Mesenchymal stem cell (in vitro differentiated cells and primary cell): ENCODE measurements at regions not wholly inside any gene's neighbourhood (a gene's known extent, or its start where the extent isn't known, plus 50 kb on each side); places are given as distances from the start of the nearest gene placed in this dataset.
A peak's percentile ranks its signal among the peaks of the same experiment; 100 is the strongest.

ENCODE experiments used
- DNase-seq: peaks from one replicate; pipeline ENCODE4 v3.0.0-alpha.2; 2013
- H2AFZ ChIP-seq: one replicate; pipeline ENCODE4 v1.6.1; 2013; ENCODE audit warnings: low read depth, mild to moderate bottlenecking, control low read depth, inconsistent platforms, low read length, moderate library complexity
- H2AK5ac ChIP-seq: 2 replicates; pipeline ENCODE4 v1.6.1; 2013; ENCODE audit warnings: low read length, moderate library complexity, mild to moderate bottlenecking, inconsistent platforms; ENCODE audit not compliant: severe bottlenecking
- H2BK120ac ChIP-seq: one replicate; pipeline ENCODE4 v1.6.1; 2013; ENCODE audit warnings: low read depth, mild to moderate bottlenecking, inconsistent platforms, low read length, moderate library complexity
- H2BK12ac ChIP-seq, 2 experiments: one replicate each; pipeline ENCODE4 v1.6.1; 2013; ENCODE audit warnings: inconsistent platforms in 2 of 2, low read length in 2 of 2, mild to moderate bottlenecking in 2 of 2, moderate library complexity in 2 of 2, control low read depth in 1 of 2
- H2BK15ac ChIP-seq: one replicate; pipeline ENCODE4 v1.6.1; 2013; ENCODE audit warnings: mild to moderate bottlenecking, low read depth, inconsistent platforms; ENCODE audit not compliant: poor library complexity, severe bottlenecking
- H2BK5ac ChIP-seq: 2 replicates; pipeline ENCODE4 v1.6.1; 2013; ENCODE audit warnings: low read depth, mild to moderate bottlenecking, low read length, control low read depth, inconsistent platforms; ENCODE audit not compliant: poor library complexity, severe bottlenecking
- H3K14ac ChIP-seq, 2 experiments: one replicate each; pipeline ENCODE4 v1.6.1; 2013; ENCODE audit warnings: inconsistent platforms in 2 of 2, low read length in 2 of 2, control low read depth in 1 of 2, mild to moderate bottlenecking in 1 of 2, moderate library complexity in 1 of 2
- H3K18ac ChIP-seq, 2 experiments: one replicate each; pipeline ENCODE4 v1.6.1; 2013; ENCODE audit warnings: inconsistent platforms in 2 of 2, low read length in 2 of 2, control low read depth in 1 of 2, low read depth in 1 of 2, mild to moderate bottlenecking in 1 of 2
- H3K23ac ChIP-seq, 2 experiments: one replicate each; pipeline ENCODE4 v1.6.1; 2013; ENCODE audit warnings: inconsistent platforms in 2 of 2, low read length in 2 of 2, mild to moderate bottlenecking in 2 of 2, moderate library complexity in 2 of 2, control low read depth in 1 of 2
- H3K27ac ChIP-seq: 2 replicates; pipeline ENCODE4 v1.5.1; 2013; ENCODE audit warnings: mild to moderate bottlenecking, moderate library complexity, low read length, control low read depth, inconsistent platforms; ENCODE audit not compliant: poor library complexity, severe bottlenecking
- H3K27me3 ChIP-seq, 2 experiments: 2 replicates each; pipeline versions ENCODE4 v1.6.1 to v1.7.0; 2013; ENCODE audit warnings: low read length in 2 of 2, mild to moderate bottlenecking in 2 of 2, moderate library complexity in 2 of 2, control low read depth in 1 of 2, inconsistent platforms in 1 of 2; ENCODE audit not compliant: control insufficient read depth in 1 of 2, insufficient read depth in 1 of 2
- H3K36me3 ChIP-seq, 2 experiments: 2 replicates each; pipeline versions ENCODE4 v1.6.1 to v1.7.0; 2013; ENCODE audit warnings: low read length in 2 of 2, control low read depth in 1 of 2, inconsistent platforms in 1 of 2, low read depth in 1 of 2, mild to moderate bottlenecking in 1 of 2; ENCODE audit not compliant: insufficient read depth in 2 of 2, control insufficient read depth in 1 of 2
- H3K4ac ChIP-seq, 2 experiments: one replicate each; pipeline ENCODE4 v1.6.1; 2013; ENCODE audit warnings: inconsistent platforms in 2 of 2, low read length in 2 of 2, mild to moderate bottlenecking in 2 of 2, moderate library complexity in 2 of 2, control low read depth in 1 of 2, low read depth in 1 of 2
- H3K4me1 ChIP-seq: 2 replicates; pipeline ENCODE4 v1.6.1; 2013; ENCODE audit warnings: low read depth, low read length, control low read depth; ENCODE audit not compliant: control insufficient read depth, insufficient read depth
- H3K4me2 ChIP-seq: 2 replicates; pipeline ENCODE4 v1.6.1; 2013; ENCODE audit warnings: low read length, mild to moderate bottlenecking, inconsistent platforms; ENCODE audit not compliant: poor library complexity, severe bottlenecking
- H3K4me3 ChIP-seq, 2 experiments: 2 replicates each; pipeline versions ENCODE4 v1.5.1 to v1.7.0; 2013; ENCODE audit warnings: low read length in 2 of 2, mild to moderate bottlenecking in 2 of 2, control low read depth in 1 of 2, low read depth in 1 of 2; ENCODE audit not compliant: insufficient read depth in 1 of 2
- H3K79me1 ChIP-seq: replicated peaks from 2 replicates; pipeline ENCODE4 v1.6.1; 2013; ENCODE audit warnings: mild to moderate bottlenecking, control low read depth, low read length, inconsistent platforms; ENCODE audit not compliant: poor library complexity, severe bottlenecking
- H3K9ac ChIP-seq: 2 replicates; pipeline ENCODE4 v1.7.0; 2013; ENCODE audit warnings: mild to moderate bottlenecking, low read length, moderate library complexity
- H3K9me3 ChIP-seq: 2 replicates; pipeline ENCODE4 v1.7.0; 2013; ENCODE audit warnings: mild to moderate bottlenecking, low read length; ENCODE audit not compliant: control insufficient read depth
- H4K8ac ChIP-seq: one replicate; pipeline ENCODE4 v1.6.1; 2013; ENCODE audit warnings: inconsistent platforms, mild to moderate bottlenecking, low read length, moderate library complexity
- H4K91ac ChIP-seq: one replicate; pipeline ENCODE4 v1.6.1; 2013; ENCODE audit warnings: mild to moderate bottlenecking, low read length, inconsistent platforms
- WGBS: methylation state at CpG from one replicate; pipeline ENCODE4 v1.1.7; 2013; ENCODE audit warnings: mixed read lengths; 5-methylcytosine and 5-hydroxymethylcytosine counted together

DNA sequence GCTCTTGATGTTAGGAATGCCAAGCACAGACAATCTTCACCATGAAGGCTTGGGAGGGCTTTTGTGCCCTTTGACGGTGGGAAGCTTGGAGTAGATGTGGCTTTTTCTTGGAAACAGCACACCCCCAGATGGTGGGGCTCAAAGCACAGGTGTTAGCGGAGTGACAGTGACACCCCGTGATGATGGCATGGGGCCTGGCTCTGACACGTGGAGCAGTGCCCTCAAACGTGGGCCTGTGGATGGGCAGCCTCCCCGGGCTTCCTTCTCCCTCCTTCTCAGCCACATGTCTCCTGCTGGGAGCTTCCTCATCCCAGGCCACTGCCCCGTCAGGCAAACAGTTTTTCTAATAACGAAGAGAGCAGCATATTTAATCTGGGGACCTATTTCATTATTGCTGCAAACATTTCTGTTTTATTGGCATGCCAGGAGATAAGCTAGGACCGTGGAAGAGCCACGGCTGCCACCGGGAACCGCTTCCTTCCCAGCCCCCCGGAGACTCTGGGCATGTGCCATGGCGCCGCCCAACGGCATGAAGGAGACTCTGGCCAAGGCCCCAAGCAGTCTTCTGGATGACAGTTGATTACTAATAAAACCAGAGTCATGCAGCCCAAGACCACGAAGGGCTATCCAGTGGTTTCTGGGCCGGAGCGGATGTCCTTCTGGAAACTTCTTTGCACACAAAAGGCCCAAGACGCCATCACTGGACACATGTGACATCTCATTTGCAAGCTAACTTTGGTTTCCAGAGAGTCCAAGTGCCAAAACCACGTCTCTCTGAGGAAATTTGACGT is 280.3 kb upstream of the FOXF1 start:
- no peak overlapping the region for H2AFZ ChIP-seq
- no peaks in the 10 kb centered on the region for H3K9me3 ChIP-seq
- H2BK120ac ChIP-seq: no peak overlapping the region
- H3K23ac ChIP-seq: no peak overlapping the region
- H4K91ac ChIP-seq: no peak overlapping the region
- H3K4me2 ChIP-seq: no peak overlapping the region
- no peaks in the 10 kb centered on the region for H3K79me1 ChIP-seq
- H3K4ac ChIP-seq: no peak overlapping the region
- H2AK5ac ChIP-seq: no peak overlapping the region
- no peak overlapping the region for H3K18ac ChIP-seq
- H3K27me3 ChIP-seq: peaks cover 0 to 51% of the 10 kb centered on the region in 2 experiments
- no peak overlapping the region for H3K14ac ChIP-seq
- 91% methylated on average over 22 of the region's 22 CpGs for WGBS
- H4K8ac ChIP-seq: no peak overlapping the region
- no peak overlapping the region for H2BK5ac ChIP-seq
- H3K9ac ChIP-seq: no peak overlapping the region
- no peaks in the 10 kb centered on the region for H3K4me1 ChIP-seq
- no peak for DNase-seq
- H3K4me3 ChIP-seq: no peak overlapping the region
- H2BK12ac ChIP-seq: no peak overlapping the region
- H3K36me3 ChIP-seq: no peaks in the 10 kb centered on the region
- no peak overlapping the region for H2BK15ac ChIP-seq
- H3K27ac ChIP-seq: no peak overlapping the region

DNA sequence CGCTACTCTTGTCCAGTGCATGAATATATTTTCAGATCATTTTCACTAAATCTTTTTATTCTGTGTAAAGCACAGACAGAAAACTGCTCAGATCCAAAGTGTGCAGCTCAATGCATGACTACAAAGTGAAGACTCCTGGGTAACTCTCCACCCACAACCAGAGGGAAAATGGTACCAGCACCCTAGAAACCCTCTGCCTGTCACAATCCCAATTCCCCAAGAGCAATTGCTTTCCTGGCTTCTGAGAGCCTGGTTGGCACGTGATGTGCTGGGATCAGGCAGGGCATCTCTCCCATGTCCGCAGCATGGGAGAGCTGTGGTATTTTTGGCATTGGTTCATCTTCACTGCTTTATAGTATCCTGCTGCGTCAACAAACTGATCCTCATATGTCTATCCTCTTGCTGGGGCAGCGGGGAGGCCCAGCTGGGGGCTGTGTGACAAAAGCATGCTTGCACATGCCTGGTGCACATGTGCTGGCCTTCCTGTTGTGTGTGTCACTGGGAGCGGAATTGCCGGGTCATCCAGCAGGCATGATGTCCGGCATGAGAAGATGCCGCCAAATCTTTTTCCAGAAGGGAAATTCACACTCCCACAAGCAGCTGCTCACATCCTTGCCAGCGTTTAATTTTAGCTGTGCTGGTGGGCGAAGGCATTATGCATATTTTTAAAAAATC is 278.9 kb upstream of the FOXF1 start:
- Histone ChIP-seq H3K4me2 (no peak overlapping the region), H3K18ac (peak overlapping the region in 1 of 2 experiments; percentile 75), H2BK120ac (no peak overlapping the region), H4K91ac (peak overlapping the region; percentile 39), H2AFZ (no peak overlapping the region), H2BK15ac (no peak overlapping the region), H3K4me3 (no peak overlapping the region), H3K14ac (no peak overlapping the region), H2AK5ac (no peak overlapping the region), H3K79me1 (no peaks in the 10 kb centered on the region), H2BK5ac (no peak overlapping the region), H4K8ac (no peak overlapping the region), H3K4me1 (no peaks in the 10 kb centered on the region), H3K4ac (no peak overlapping the region), H3K36me3 (no peaks in the 10 kb centered on the region), H2BK12ac (peak overlapping the region; percentile 3 to 39), H3K27me3 (peaks cover 0 to 48% of the 10 kb centered on the region in 2 experiments), H3K9ac (no peak overlapping the region), H3K23ac (no peak overlapping the region), H3K27ac (no peak overlapping the region), H3K9me3 (no peaks in the 10 kb centered on the region)
- 82% methylated on average over 10 of the region's 11 CpGs for WGBS
- DNase-seq: no peak

DNA sequence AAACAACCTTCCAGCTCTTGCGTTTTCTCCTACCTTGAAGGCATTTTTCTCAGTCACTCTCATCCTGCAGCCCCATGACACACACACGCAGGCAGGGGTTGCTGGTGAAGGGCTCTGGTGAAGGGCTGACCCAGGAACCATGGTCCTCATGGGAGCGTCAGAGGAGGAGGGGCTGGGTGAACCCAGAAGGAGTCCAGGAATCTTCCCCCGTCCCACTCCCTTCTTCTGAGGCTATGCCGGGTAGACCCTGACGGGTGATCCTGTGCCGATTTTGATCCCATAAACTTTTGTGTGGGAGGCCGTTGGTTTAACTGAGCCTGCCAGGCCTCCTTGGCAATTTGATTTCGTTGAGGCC is 278.4 kb upstream of the FOXF1 start:
- H4K91ac ChIP-seq: no peak overlapping the region
- H3K9ac ChIP-seq: no peak overlapping the region
- no peaks in the 10 kb centered on the region for H3K9me3 ChIP-seq
- no peak for DNase-seq
- 91% methylated on average over 8 of the region's 9 CpGs for WGBS
- no peaks in the 10 kb centered on the region for H3K4me1 ChIP-seq
- peak overlapping the region; percentile 84 for H4K8ac ChIP-seq
- H3K14ac ChIP-seq: no peak overlapping the region
- H3K27me3 ChIP-seq: peaks cover 0 to 45% of the 10 kb centered on the region in 2 experiments
- no peak overlapping the region for H3K27ac ChIP-seq
- H3K4me3 ChIP-seq: no peak overlapping the region
- H3K18ac ChIP-seq: peak overlapping the region in 1 of 2 experiments; percentile 3
- no peak overlapping the region for H2AFZ ChIP-seq
- H3K4ac ChIP-seq: no peak overlapping the region
- no peak overlapping the region for H3K4me2 ChIP-seq
- H2AK5ac ChIP-seq: no peak overlapping the region
- no peak overlapping the region for H3K23ac ChIP-seq
- no peak overlapping the region for H2BK5ac ChIP-seq
- H2BK12ac ChIP-seq: no peak overlapping the region
- no peak overlapping the region for H2BK15ac ChIP-seq
- no peaks in the 10 kb centered on the region for H3K36me3 ChIP-seq
- H3K79me1 ChIP-seq: no peaks in the 10 kb centered on the region
- no peak overlapping the region for H2BK120ac ChIP-seq

DNA sequence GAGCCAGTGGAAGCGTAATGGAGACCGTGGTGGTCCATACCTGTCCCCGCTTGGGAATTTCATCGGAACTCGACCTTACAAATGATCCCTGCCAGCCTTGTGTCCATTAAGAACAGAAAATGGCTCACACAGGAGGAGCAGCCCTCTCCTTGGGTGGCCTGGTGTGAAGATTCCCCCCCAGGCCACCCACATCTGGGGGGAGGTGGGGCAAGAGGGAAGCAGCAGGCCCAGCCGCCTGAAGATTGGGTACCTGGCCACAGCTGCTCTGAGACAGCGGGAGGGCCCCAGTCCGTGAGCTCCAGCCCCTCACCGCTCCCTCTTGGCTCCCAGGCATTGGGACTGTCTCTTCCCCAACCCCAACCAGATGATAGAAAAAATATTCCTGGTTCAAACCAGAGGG is 277.8 kb upstream of the FOXF1 start:
- H3K4me1 ChIP-seq: no peaks in the 10 kb centered on the region
- peak overlapping the region in 1 of 2 experiments; percentile 83 for H2BK12ac ChIP-seq
- H3K9ac ChIP-seq: no peak overlapping the region
- H3K14ac ChIP-seq: no peak overlapping the region
- WGBS: 98% methylated on average over 9 of the region's 9 CpGs
- peak overlapping the region in 1 of 2 experiments; percentile 21 for H3K18ac ChIP-seq
- H3K79me1 ChIP-seq: no peaks in the 10 kb centered on the region
- peaks cover 0 to 40% of the 10 kb centered on the region in 2 experiments for H3K27me3 ChIP-seq
- H3K4me2 ChIP-seq: no peak overlapping the region
- H3K4me3 ChIP-seq: no peak overlapping the region
- peak overlapping the region in 1 of 2 experiments; percentile 51 for H3K4ac ChIP-seq
- no peaks in the 10 kb centered on the region for H3K36me3 ChIP-seq
- H4K8ac ChIP-seq: peak overlapping the region; percentile 54
- H4K91ac ChIP-seq: peak overlapping the region; percentile 80
- H2AFZ ChIP-seq: no peak overlapping the region
- no peak overlapping the region for H2BK15ac ChIP-seq
- no peaks in the 10 kb centered on the region for H3K9me3 ChIP-seq
- H3K23ac ChIP-seq: peak overlapping the region in 1 of 2 experiments; percentile 72
- no peak overlapping the region for H2BK5ac ChIP-seq
- DNase-seq: no peak
- no peak overlapping the region for H2BK120ac ChIP-seq
- H2AK5ac ChIP-seq: no peak overlapping the region
- H3K27ac ChIP-seq: no peak overlapping the region
